HG02610 (cell line): ENCODE measurements at regions not wholly inside any gene's neighbourhood (a gene's known extent, or its start where the extent isn't known, plus 50 kb on each side); places are given as distances from the start of the nearest gene placed in this dataset.

Experiments used
- ATAC-seq: cut with Tn5 transposase; IDR thresholded peaks from one replicate; pipeline ENCODE4 v1.9.1; 2021; ENCODE audit warnings: mild to moderate bottlenecking, moderate library complexity; ENCODE audit not compliant: unreplicated experiment

DNA sequence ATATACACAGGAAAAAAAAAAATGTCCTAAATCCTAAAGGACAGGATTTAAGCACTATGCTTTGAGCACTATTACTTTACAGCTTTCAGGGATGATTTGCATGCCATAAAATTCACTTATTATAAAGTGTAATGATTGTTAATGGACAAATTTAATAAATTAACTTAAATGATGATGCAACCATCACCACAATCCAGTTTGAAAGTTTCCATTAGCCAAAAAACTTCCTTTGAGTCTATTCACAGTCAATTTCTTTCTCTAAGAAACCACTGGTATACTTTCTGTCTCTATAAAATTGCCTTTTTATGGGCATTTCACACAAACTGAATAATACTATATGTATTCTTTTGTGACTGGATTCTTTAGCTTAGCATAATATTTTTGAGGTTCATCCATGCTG is 111.1 kb upstream of the RIOK3 start:
- ATAC-seq, result no peak

GRCh38 chr18:23342506-23342905 is 110.6 kb upstream of the RIOK3 start:
- no peak for ATAC-seq

- no peak for ATAC-seq
Measured at GRCh38 chr18:23350188-23350587, 102.9 kb upstream of the RIOK3 start.

- no peak for ATAC-seq
Measured at GRCh38 chr18:23351521-23351920, 101.6 kb upstream of the RIOK3 start.

DNA sequence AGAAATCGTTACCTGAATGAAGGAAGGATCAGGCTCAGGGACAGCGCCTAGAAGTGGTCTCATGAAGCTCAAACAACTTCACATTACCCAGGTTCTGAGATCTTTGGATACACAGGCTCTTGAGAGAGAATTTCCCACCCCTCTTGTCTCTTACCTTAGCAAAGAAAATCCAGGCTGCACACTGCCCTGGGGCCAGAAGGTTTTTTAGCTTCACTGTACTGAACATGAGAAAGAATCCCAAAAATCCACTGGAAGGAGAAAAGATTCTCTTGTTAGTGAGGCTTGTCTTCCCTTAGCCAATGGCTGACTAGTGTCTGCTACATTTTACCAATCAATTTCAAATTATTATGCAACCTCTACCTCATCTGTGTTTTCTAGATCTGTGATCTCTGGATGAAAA is 101.0 kb upstream of the RIOK3 start:
- no peak for ATAC-seq

- peak; percentile 78 for ATAC-seq
Measured at GRCh38 chr18:23353459-23353858, 99.6 kb upstream of the RIOK3 start.

GRCh38 chr18:23354625-23355024 is 98.5 kb upstream of the RIOK3 start:
- ATAC-seq, result no peak

GRCh38 chr18:23355206-23355605 is 97.9 kb upstream of the RIOK3 start:
- no peak for ATAC-seq

GRCh38 chr18:23356424-23356823 is 96.7 kb upstream of the RIOK3 start:
- ATAC-seq, result no peak

DNA sequence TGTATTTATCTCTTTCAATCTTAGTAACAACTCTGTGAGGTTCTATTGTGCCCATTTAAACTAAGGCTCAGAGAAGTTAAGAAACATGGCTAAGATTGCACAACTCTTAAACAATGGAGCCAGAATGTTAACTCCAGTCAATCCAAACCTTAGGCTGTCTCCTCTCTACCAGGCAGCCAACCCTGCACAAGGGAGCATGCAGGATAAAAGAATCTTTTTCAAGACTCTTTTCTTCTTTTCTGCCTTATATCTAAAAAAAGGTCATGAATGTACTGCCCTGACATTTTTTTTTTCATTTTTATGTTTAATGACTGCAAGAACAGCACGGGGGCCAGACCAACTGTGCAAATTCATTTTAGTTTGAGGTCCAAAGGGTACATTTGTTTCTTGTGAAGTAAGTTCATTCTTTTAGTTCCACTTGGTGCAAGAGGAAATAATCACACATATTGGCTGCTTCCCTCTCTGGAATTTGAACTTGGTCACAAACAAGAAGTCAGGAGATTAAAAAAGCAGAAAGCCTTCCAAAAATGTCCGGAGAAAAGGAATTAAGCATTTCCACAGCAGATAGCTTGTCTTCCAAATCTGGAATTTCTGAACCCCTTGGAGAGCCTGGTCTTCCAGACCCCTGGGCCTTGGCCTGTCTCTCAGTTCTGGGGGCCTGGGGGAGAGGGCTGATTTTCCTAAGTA is 96.0 kb upstream of the RIOK3 start:
- no peak for ATAC-seq

- ATAC-seq, result no peak
Measured at GRCh38 chr18:23357996-23358594, 95.0 kb upstream of the RIOK3 start.

- no peak for ATAC-seq
Measured at GRCh38 chr18:23359421-23359820, 93.7 kb upstream of the RIOK3 start.

GRCh38 chr18:23363865-23364570 is 89.1 kb upstream of the RIOK3 start:
- no peak for ATAC-seq

DNA sequence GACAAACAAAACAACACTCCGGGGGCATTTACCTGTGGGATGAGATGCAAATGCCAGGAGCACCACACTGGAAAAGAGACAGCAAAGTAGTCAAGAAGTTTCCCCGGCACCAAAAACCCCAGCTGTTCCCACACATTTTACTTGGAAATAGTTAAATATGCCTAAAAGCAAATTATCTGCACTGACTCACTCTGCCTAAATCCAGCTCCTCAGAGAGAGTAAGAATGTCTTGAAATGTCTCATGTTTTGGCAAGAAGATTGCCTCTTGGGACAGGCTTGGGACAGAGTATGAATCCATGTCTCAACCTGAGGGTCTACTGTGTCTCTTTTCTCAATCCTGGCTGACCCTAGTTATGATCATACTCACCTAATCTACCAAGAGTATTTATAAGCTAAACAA is 87.5 kb upstream of the RIOK3 start:
- ATAC-seq, result no peak

DNA sequence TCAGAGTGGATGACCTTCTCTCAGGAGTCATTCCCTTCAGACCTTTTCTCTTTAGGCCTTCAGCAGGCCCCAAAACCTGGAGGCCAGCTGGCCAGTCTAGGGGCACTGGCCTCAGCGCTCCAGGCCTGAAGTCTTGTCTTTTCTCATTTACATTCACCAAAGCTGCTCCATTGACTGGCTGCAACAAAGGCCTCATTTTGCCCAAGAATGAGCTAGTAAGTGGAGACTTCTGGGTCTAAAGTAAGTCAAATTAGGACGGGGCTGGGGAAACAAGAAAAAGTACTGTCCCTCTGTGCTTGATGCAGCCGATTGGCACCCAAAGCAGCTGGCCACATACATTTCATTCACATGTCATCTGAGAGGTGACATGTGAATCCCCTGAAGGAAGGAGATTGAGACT is 83.8 kb upstream of the RIOK3 start:
- ATAC-seq, result no peak

DNA sequence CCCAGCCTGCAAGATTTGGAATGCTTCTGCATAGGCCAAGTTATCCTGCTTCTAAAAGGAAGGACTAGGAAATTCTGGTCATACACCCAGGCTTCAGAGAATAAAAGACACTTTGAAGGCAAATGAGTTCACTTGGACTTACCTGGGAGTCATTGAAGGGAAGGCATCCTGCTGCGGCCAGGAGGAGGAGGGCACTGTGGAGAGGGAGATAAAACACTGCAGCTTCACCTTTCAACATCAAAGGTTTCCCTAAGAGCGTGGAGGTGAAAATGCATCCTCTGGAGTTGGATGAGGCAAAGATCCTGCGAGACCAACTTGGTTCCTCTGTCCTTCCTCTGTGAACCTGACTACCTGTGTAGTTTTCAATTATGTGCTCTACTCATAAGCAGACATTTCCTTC is 79.5 kb upstream of the RIOK3 start:
- ATAC-seq, result no peak

DNA sequence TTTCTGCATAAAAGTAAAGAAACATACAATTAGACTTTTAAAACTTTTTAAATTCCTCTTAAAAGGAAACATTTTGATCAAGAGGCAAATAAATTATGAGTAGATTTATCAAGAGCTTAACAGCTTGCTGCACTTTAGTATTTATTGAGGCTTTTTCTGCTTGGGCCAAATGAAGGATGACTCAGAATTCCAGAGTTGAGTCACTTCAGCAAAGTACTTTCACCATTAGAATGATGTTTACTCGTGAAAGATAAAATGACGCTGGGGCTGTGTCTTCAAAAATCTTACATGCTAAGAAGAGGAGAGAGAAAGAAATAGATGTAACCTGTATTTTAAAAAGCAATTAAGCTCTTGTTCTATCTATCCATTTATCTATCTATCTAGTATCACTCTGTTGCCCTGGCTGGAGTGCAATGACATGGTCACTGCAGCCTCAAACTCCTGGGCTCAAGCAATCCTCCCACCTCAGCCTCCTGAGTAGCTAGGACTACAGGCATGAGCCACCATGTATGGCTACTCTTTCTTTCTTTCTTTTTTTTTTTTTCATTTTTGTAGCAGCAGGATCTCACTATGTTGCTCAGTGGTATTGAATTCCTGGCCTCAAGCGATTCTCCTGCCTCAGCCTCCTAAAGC is 75.3 kb upstream of the RIOK3 start:
- peak; percentile 88 for ATAC-seq

DNA sequence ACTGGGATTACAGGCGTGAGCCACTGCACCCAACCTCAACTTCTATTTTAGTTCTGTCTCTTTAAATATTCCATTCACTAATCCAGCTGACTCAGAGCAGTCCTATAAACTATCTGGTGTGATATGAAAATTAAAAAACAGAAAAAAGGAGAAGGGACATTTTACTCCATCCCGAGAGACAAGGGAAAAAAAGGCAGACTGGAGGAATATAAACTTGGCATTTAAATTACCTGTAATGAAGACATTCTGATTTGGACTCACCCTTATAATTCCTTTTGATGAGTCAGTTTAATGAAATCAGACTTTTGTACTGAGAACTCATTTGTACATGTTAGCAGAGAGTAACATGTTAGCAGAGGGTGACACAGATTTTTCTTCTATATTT is 74.8 kb upstream of the RIOK3 start:
- no peak for ATAC-seq

GRCh38 chr18:23380001-23380550 is 73.0 kb upstream of the RIOK3 start:
- ATAC-seq, result no peak

GRCh38 chr18:23380817-23381216 is 72.3 kb upstream of the RIOK3 start:
- no peak for ATAC-seq

- ATAC-seq, result no peak
Measured at GRCh38 chr18:23383494-23383893, 69.6 kb upstream of the RIOK3 start.
